ENCODE measurements at regions not wholly inside any gene's neighbourhood (a gene's known extent, or its start where the extent isn't known, plus 50 kb on each side); places are given as distances from the start of the nearest gene placed in this dataset.
"Not testable (repeated sequence)": the region's sequence is repeated elsewhere in the genome, so short reads cannot be mapped to it uniquely, and the experiment has no call there.

DNA sequence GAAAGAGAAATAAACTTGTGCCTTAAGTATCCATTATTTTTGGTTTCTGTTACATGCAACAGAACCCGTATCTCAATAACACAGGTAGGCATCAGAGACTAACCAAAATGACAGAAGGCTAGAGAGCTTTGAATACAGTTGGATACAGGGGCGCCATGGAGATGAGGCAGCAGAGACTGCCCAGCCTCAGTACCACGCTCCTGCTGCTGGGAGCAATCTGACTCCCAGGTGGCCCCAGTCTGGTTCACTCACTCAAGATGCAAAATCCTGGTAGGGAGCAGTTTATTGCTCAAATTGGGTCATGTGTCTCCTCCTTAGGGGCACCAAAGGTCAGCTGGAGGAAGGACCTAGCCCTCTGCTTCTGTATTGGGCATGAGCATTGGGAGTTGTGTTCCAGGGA lies 218.9 kb downstream of the USP22 start:
- Histone ChIP-seq H3K4ac (ENCODE audit: low read length) (no peak overlapping the region), H2BK12ac (ENCODE audit: low read length) (no peak overlapping the region), H4K8ac (ENCODE audit: low read depth, low read length) (no peak overlapping the region), H2AFZ (ENCODE audit: low read length) (no peak overlapping the region), H3K9me3 (replicated peaks in 1 of 2; ENCODE audit: control insufficient read depth in 2 of 2, insufficient read depth in 1 of 2, low read depth in 1 of 2, low read length in 2 of 2) (no peaks in the 10 kb centered on the region), H2BK15ac (ENCODE audit: low read length) (no peak overlapping the region), H3K36me3 (replicated peaks in 1 of 2; ENCODE audit: control insufficient read depth in 2 of 2, insufficient read depth in 2 of 2, low read length in 2 of 2) (no peaks in the 10 kb centered on the region), H3K9ac (ENCODE audit: low read depth, low read length, poor library complexity) (no peak overlapping the region), H2BK5ac (ENCODE audit: low read length) (no peak overlapping the region), H3K27ac (replicated peaks; ENCODE audit: low read length) (no peak overlapping the region), H3K27me3 (ENCODE audit: control insufficient read depth in 3 of 3, insufficient read depth in 3 of 3, low read depth in 1 of 3, low read length in 3 of 3) (no peaks in the 10 kb centered on the region), H3K79me1 (ENCODE audit: low read depth, low read length) (no peaks in the 10 kb centered on the region), H3K4me2 (ENCODE audit: insufficient read depth, low read length, poor library complexity, severe bottlenecking) (no peak overlapping the region), H3K4me3 (ENCODE audit: low read length in 2 of 2) (no peak overlapping the region), H3K14ac (ENCODE audit: low read length) (no peak overlapping the region), H2AK5ac (ENCODE audit: low read depth, low read length) (no peak overlapping the region), H2BK120ac (ENCODE audit: low read depth, low read length) (no peak overlapping the region), H3K4me1 (ENCODE audit: control insufficient read depth in 2 of 2, insufficient read depth in 1 of 2, low read depth in 1 of 2, low read length in 2 of 2) (no peaks in the 10 kb centered on the region), H3K23ac (ENCODE audit: low read depth, low read length, poor library complexity) (no peak overlapping the region), H4K91ac (ENCODE audit: low read depth, low read length, poor library complexity) (no peak overlapping the region), H3K18ac (ENCODE audit: low read length) (no peak overlapping the region)
- no CpG with 5 or more reads among the region's 3 CpGs for WGBS, 2 donors (ENCODE audit: extremely low coverage in 2 of 2, insufficient read length in 2 of 2, insufficient replicate concordance in 1 of 2)
- no peak for DNase-seq (ENCODE audit: low spot score)

GRCh38 chr17:20825539-20825938 lies 217.3 kb downstream of the USP22 start:
- no peak overlapping the region for H2BK15ac ChIP-seq (ENCODE audit: low read length)
- H3K4me2 ChIP-seq (ENCODE audit: insufficient read depth, low read length, poor library complexity, severe bottlenecking): no peak overlapping the region
- H4K8ac ChIP-seq (ENCODE audit: low read depth, low read length): no peak overlapping the region
- H3K79me1 ChIP-seq (ENCODE audit: low read depth, low read length): no peaks in the 10 kb centered on the region
- H2BK5ac ChIP-seq (ENCODE audit: low read length): no peak overlapping the region
- no peaks in the 10 kb centered on the region for H3K9me3 ChIP-seq (replicated peaks in 1 of 2; ENCODE audit: control insufficient read depth in 2 of 2, insufficient read depth in 1 of 2, low read depth in 1 of 2, low read length in 2 of 2)
- H2BK120ac ChIP-seq (ENCODE audit: low read depth, low read length): no peak overlapping the region
- no peak overlapping the region for H3K27ac ChIP-seq (replicated peaks; ENCODE audit: low read length)
- H2AK5ac ChIP-seq (ENCODE audit: low read depth, low read length): no peak overlapping the region
- no peak overlapping the region for H3K4me3 ChIP-seq (ENCODE audit: low read length in 2 of 2)
- H2BK12ac ChIP-seq (ENCODE audit: low read length): no peak overlapping the region
- H3K23ac ChIP-seq (ENCODE audit: low read depth, low read length, poor library complexity): no peak overlapping the region
- no peak overlapping the region for H4K91ac ChIP-seq (ENCODE audit: low read depth, low read length, poor library complexity)
- H3K9ac ChIP-seq (ENCODE audit: low read depth, low read length, poor library complexity): no peak overlapping the region
- no peak overlapping the region for H3K14ac ChIP-seq (ENCODE audit: low read length)
- no peak for DNase-seq (ENCODE audit: low spot score)
- H3K27me3 ChIP-seq (ENCODE audit: control insufficient read depth in 3 of 3, insufficient read depth in 3 of 3, low read depth in 1 of 3, low read length in 3 of 3): no peaks in the 10 kb centered on the region
- no CpG with 5 or more reads among the region's 9 CpGs for WGBS, 2 donors (ENCODE audit: extremely low coverage in 2 of 2, insufficient read length in 2 of 2, insufficient replicate concordance in 1 of 2)
- no peak overlapping the region for H3K4ac ChIP-seq (ENCODE audit: low read length)
- no peaks in the 10 kb centered on the region for H3K4me1 ChIP-seq (ENCODE audit: control insufficient read depth in 2 of 2, insufficient read depth in 1 of 2, low read depth in 1 of 2, low read length in 2 of 2)
- no peak overlapping the region for H3K18ac ChIP-seq (ENCODE audit: low read length)
- H2AFZ ChIP-seq (ENCODE audit: low read length): no peak overlapping the region
- no peaks in the 10 kb centered on the region for H3K36me3 ChIP-seq (replicated peaks in 1 of 2; ENCODE audit: control insufficient read depth in 2 of 2, insufficient read depth in 2 of 2, low read length in 2 of 2)

DNA sequence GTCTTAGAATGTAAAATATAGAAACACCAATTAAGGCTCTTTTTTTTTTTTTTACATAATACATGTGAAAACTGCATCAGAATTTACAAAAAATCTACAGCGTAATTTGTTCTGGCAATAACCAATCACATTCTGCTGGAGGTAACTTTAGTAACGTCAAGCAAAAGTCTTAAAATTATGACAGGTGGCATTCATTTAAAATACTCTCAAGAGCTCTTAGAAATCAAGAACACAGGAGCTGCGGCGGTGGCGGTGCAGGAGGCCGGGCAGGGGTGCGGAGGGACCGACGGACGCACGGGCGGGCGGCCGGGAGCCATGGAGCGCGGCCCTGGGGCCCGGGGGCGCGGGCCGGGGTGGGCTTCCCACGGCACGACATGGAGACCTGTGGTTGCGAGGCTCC lies 202.4 kb downstream of the USP22 start:
- not testable (repeated sequence) for H3K4me2 ChIP-seq (ENCODE audit: insufficient read depth, low read length, poor library complexity, severe bottlenecking); H3K27ac ChIP-seq (replicated peaks; ENCODE audit: low read length); H2AK5ac ChIP-seq (ENCODE audit: low read depth, low read length); H3K23ac ChIP-seq (ENCODE audit: low read depth, low read length, poor library complexity); H3K36me3 ChIP-seq (replicated peaks in 1 of 2; ENCODE audit: control insufficient read depth in 2 of 2, insufficient read depth in 2 of 2, low read length in 2 of 2); H2BK12ac ChIP-seq (ENCODE audit: low read length); H4K8ac ChIP-seq (ENCODE audit: low read depth, low read length); DNase-seq (ENCODE audit: low spot score); H3K18ac ChIP-seq (ENCODE audit: low read length); H3K9me3 ChIP-seq (replicated peaks in 1 of 2; ENCODE audit: control insufficient read depth in 2 of 2, insufficient read depth in 1 of 2, low read depth in 1 of 2, low read length in 2 of 2); H2BK5ac ChIP-seq (ENCODE audit: low read length); H2BK120ac ChIP-seq (ENCODE audit: low read depth, low read length); H3K14ac ChIP-seq (ENCODE audit: low read length); H3K4me1 ChIP-seq (ENCODE audit: control insufficient read depth in 2 of 2, insufficient read depth in 1 of 2, low read depth in 1 of 2, low read length in 2 of 2); H3K79me1 ChIP-seq (ENCODE audit: low read depth, low read length); H2BK15ac ChIP-seq (ENCODE audit: low read length); H4K91ac ChIP-seq (ENCODE audit: low read depth, low read length, poor library complexity); H2AFZ ChIP-seq (ENCODE audit: low read length); H3K27me3 ChIP-seq (ENCODE audit: control insufficient read depth in 3 of 3, insufficient read depth in 3 of 3, low read depth in 1 of 3, low read length in 3 of 3); H3K9ac ChIP-seq (ENCODE audit: low read depth, low read length, poor library complexity); H3K4me3 ChIP-seq (ENCODE audit: low read length in 2 of 2); H3K4ac ChIP-seq (ENCODE audit: low read length)
- no CpG with 5 or more reads among the region's 23 CpGs for WGBS, 2 donors (ENCODE audit: extremely low coverage in 2 of 2, insufficient read length in 2 of 2, insufficient replicate concordance in 1 of 2)

- H2BK12ac ChIP-seq (ENCODE audit: low read length); H4K8ac ChIP-seq (ENCODE audit: low read depth, low read length); H2BK120ac ChIP-seq (ENCODE audit: low read depth, low read length); H3K4me2 ChIP-seq (ENCODE audit: insufficient read depth, low read length, poor library complexity, severe bottlenecking); H3K79me1 ChIP-seq (ENCODE audit: low read depth, low read length); H3K27me3 ChIP-seq (ENCODE audit: control insufficient read depth in 3 of 3, insufficient read depth in 3 of 3, low read depth in 1 of 3, low read length in 3 of 3); H3K18ac ChIP-seq (ENCODE audit: low read length); H3K36me3 ChIP-seq (replicated peaks in 1 of 2; ENCODE audit: control insufficient read depth in 2 of 2, insufficient read depth in 2 of 2, low read length in 2 of 2); H3K14ac ChIP-seq (ENCODE audit: low read length); H3K23ac ChIP-seq (ENCODE audit: low read depth, low read length, poor library complexity); H3K4ac ChIP-seq (ENCODE audit: low read length); H3K9me3 ChIP-seq (replicated peaks in 1 of 2; ENCODE audit: control insufficient read depth in 2 of 2, insufficient read depth in 1 of 2, low read depth in 1 of 2, low read length in 2 of 2); H3K4me3 ChIP-seq (ENCODE audit: low read length in 2 of 2); H2BK15ac ChIP-seq (ENCODE audit: low read length); DNase-seq (ENCODE audit: low spot score); H3K27ac ChIP-seq (replicated peaks; ENCODE audit: low read length); H3K9ac ChIP-seq (ENCODE audit: low read depth, low read length, poor library complexity); H3K4me1 ChIP-seq (ENCODE audit: control insufficient read depth in 2 of 2, insufficient read depth in 1 of 2, low read depth in 1 of 2, low read length in 2 of 2); H2AFZ ChIP-seq (ENCODE audit: low read length); H2BK5ac ChIP-seq (ENCODE audit: low read length); H2AK5ac ChIP-seq (ENCODE audit: low read depth, low read length); H4K91ac ChIP-seq (ENCODE audit: low read depth, low read length, poor library complexity): not testable (repeated sequence)
- WGBS, 2 donors (ENCODE audit: extremely low coverage in 2 of 2, insufficient read length in 2 of 2, insufficient replicate concordance in 1 of 2): no CpG with 5 or more reads among the region's 62 CpGs
These were observed 201.6 kb downstream of the USP22 start for GRCh38 chr17:20840987-20841865.
